HPDE6-E6E7 (cell line): ENCODE measurements at regions not wholly inside any gene's neighbourhood (a gene's known extent, or its start where the extent isn't known, plus 50 kb on each side); places are given as distances from the start of the nearest gene placed in this dataset.
"Not testable (repeated sequence)": the region's sequence is repeated elsewhere in the genome, so short reads cannot be mapped to it uniquely, and the experiment has no call there.

Experiments
- DNase-seq: peaks from one replicate; pipeline ENCODE4 v3.0.0; 2011; ENCODE audit warnings: missing footprints; ENCODE audit errors: extremely low spot score

DNA sequence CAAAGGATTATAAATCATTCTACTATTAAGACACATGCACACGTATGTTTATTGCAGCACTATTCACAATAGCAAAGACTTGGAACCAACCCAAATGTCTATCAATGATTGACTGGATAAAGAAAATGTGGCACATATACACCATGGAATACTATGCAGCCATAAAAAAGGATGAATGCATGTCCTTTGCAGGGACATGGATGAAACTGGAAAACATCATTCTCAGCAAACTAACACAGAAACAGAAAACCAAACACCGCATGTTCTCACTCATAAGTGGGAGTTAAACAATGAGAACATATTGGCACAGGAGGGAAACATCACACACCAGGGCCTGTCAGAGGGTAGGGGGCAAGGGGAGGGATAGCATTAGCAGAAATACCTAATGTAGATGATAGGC is 646.7 kb upstream of the ARRDC3 start:
- DNase-seq, result not testable (repeated sequence)

DNA sequence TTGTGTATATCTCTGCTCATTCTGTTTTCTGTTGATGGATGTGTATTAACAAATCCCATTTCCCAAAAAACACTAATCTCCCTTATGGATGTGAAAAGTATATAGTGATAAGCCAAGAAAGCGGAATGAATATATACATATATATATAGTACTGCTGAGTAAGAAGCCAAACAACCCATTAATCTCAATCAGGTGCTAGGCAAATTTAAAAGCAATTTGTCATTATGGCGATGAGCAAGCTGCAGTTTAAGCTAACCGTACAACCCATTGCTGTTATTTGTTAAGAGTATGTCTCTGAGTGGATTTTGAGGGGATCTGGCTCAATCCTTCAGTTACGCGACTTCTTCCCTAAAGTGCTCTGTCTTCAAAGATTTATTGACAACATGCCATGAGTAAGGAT is 640.4 kb upstream of the ARRDC3 start:
- DNase-seq, result no peak

DNA sequence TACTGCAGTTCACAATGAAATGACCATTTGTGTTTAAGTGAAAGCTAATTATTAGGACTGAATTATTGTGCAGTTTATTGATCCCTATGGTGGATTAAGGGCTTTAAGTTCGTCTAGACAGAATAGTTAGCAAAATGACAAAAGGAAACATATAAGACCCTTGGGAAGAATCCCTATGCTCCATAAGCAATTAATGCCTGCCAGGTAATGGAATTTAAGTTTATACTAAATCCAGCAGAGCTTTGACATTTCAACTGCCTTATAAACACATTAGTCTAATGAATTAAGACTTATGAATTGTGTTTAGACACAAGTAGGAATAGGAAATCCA is 640.0 kb upstream of the ARRDC3 start:
- DNase-seq, result no peak

DNA sequence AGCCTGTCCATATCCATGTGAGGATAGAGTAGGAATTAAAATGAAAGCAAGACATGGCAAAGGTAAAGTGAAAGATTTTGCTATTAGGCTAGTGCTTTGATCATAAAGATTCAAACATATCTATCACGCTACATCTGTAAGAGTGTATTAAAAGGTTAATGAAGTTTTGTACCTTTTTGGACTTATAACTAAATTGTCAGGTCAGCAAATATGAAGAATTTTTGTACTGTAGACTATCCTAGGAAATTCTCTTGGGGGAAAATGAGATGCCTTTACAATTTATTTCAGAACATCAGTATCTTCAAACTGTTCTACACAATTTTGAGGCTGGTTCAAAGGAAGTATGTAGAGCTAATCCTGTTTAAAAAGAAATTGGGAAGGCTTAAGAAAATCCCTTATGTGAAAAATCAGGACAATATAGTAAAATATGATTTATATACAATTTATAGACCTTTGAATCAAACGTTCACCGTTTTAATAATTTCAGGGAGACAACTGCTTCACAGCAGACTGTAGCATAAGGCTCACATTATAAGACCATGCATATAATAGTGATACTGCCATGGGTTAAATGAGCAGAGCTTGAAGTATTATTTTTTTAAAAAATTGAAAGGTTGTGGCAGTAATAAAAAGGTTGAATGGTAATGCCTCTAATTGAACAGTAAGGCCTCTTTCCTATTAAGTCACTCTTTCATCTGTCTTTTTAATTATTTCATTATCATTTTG is 639.5 kb upstream of the ARRDC3 start:
- DNase-seq, result no peak

DNA sequence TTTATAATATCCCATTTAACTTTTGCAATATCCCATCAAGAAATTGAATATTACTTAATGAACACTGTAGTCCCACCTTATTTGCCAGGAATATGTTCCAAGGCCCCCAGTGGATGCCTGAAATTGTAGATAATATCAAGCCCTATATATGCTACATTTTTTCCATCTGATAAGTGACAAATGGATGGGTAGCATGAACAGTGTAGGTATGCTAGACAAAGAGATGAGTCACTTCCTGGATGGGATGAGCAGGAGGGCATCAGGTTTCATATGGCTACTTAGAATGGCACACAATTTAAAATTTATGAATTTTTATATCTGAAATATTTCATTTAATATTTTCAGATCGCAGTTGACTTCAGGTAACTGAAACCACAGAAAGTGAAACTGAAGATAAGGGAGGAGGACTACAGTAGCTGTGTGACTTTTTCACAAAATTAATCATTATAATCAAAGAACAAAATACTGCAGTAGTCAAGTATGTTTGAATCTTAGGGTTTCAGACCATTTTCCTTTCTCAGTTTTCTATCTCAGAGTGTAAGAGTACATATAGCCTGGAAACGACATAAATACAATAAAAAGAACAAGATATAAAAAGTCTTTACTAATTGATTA is 636.4 kb upstream of the ARRDC3 start:
- DNase-seq, result peak; percentile 15

DNA sequence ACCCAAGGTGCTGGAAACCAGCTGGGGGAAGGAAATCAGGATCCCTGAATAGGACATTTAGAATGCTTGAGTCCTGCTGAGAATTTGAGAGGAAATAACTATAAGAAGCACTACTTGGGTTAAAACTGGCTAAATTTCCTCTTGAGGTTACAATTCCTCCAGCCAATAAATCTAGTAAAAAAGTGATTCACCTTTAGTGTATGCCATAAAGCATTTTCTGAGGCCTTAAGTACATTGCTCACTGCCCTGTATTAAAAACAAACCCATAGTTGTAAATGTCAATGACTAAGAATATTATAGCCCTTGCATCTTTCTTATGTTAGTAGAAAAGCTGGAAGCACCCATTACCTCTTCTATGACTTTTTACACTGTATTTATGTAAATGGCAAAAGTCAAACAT is 634.7 kb upstream of the ARRDC3 start:
- no peak for DNase-seq

DNA sequence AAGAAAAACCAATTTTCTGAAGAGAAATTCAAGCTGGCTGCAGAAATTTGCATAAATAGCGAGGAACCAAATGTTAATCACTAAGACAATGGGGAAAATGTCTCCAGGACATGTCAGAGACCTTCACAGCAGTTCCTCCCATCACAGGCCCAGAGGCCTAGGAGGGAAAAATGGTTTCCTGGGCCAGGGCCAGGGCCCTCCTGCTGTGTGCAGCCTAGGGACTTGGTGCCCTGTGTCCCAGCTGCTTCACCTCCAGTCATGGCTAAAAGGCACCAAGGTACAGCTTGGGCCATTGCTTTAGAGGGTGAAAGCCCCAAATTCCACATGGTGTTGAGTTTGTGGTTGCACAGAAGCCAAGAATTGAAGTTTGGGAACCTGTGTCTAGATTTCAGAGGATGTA is 628.7 kb upstream of the ARRDC3 start:
- not testable (repeated sequence) for DNase-seq

DNA sequence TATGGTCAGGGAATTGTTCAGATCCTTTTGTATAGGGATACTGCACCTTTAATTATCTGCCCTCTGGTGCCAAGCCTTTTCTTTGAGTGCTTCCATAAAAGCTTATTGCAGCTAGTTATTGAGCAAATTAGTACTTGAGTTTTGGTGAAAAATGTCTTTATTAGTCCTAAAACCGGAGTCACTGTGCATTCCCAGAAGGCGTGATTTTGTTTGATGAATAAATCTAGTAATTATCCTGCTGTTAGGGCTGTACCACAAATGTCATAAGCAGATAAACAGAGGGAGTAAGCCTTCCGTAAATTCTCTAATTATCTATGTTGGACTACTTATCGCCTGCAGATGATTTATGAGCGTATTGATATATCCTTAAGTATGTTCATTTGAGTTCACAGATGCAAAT is 620.7 kb upstream of the ARRDC3 start:
- DNase-seq, result no peak

DNA sequence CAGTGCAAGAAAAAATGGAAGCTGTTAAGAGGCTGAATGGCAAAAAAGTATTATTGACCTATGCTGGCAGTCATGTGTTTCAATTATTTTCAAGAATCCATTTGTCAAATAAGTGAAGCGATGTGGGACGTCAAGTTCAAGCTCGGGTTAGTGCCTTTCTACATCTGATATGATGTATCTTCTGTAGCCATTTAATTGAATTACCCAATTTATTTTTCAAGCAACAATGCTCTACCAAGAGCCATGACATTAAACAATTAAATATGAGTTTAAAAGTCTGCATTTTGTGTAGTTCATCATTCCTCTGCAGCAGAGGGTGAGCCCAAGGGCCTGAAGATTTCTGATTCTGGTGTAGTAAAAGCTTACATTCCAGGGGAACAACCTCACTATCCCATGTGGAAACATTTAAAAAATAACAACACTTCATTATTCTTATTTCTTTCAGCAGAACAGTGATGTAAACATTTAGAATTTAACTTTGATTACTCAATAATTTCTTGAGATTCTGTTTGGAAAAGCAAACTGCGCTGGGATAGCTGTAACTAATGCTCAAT is 619.7 kb upstream of the ARRDC3 start:
- no peak for DNase-seq

DNA sequence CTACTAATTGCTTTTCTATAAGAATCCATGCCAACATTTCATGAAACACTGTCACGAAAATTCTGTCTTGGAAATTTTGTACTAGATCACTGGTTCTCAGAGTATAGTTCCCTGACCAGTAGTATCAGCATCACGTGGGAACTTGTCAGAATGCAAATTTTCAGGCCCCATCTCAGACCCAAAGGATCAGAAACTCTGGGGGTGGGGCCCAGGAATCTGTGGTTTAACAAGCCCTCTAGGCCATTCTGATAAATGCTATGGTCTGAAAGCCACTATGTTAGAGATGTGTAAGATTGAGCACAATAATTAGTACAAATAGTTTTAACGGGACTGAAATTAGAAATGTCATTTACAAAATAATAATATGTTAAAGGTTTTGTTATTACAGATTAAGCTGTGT is 615.7 kb upstream of the ARRDC3 start:
- no peak for DNase-seq

DNA sequence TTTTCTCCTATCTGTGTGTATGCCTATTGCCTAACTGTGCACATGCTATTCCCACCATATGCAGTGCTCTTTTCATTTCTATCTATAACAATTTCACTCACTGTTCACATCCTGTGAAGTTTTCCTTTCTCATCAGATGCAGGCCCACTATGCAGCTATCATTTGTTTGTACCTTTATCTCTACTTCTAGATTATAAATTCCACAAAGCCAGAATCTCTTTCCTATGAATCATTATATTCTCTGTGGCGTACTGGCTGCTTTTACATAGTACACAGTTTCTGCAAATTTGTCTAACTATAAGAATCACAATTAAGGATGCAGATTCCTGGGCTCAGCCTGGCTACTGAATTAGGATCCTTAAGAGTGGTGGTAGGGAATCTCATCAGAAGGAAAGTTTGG is 600.8 kb upstream of the ARRDC3 start:
- no peak for DNase-seq

DNA sequence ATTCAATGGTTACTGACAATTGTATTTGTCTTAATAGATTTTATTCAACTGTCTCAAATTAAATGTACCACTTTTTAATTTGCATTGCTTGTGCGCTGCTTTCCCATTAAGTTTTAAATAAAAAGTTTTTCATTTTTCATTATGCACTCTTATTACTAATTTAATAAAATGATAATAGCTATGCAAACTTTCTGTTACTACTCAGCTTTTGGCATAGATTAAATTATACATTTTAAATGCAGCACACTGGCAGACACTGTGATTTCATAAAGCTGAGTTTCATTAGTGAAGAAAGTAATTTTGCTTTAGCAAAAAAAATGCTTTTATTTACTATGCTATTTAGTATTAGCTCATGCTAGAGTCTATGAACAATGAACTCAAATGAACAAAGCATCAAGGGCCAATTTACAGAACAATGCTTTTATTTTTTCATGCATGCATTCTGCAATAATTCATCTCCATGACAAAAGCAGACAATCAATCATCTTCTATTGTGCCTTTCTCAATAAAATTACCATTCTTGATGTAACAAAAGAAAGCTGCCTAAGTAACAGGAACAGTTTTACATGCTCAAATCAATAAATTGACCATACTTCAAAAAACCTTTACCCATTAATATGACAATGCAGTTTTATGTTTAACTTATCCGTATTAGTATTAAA is 595.2 kb upstream of the ARRDC3 start:
- DNase-seq, result no peak

DNA sequence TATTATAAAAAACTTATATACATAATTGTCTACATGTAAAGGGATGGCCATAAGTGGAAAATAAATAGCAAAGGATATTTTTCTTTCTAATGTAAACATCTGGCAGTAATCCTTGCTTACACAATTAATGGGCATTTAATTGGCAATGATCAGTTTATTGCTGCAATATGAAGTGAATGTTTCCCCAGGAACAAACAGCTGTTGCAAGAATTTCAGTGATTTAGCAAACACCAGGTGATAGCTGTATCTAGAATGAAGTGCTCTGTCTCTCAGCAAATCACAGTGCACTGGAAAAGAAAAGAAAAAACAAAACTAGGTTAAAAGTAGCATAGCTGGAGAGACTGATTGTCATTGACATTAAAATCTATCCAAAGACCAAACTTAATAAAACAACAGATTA is 594.5 kb upstream of the ARRDC3 start:
- DNase-seq, result no peak

DNA sequence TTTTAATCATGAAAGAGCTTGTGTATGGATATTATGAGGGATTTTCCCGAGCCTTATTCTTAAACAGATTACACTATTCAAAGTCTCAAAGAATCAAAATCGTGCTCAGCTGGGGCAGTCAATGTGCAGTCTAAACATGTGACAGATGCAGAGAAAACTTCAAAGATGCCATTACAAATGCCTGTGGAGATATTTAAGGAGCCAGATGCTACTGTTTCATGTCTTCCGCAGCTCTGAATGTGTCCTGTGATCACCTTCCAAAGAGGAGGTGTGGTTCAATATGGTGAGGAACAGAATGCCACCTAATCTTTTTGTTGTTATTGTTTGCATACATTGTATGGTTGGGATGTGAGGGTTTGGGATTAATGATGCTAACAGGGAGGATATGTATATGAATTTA is 593.3 kb upstream of the ARRDC3 start:
- no peak for DNase-seq

DNA sequence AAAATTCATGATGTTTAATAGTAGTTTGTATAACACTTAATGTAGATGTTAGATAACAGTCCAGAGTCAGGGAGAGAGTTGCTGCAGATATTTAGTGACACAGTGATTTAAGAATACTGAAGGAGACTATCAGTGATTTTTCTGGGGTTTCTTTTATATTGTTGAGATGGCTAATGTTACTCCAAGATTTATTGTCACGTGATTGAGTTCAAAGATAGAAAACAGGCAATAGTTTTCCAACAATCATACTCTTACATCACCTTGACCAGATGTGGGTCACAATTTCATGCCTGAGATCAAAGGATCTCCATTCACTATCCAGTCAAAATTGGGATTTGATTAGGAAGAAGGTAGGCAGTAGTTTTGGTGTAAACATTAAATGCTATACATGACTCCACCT is 580.0 kb upstream of the ARRDC3 start:
- no peak for DNase-seq

DNA sequence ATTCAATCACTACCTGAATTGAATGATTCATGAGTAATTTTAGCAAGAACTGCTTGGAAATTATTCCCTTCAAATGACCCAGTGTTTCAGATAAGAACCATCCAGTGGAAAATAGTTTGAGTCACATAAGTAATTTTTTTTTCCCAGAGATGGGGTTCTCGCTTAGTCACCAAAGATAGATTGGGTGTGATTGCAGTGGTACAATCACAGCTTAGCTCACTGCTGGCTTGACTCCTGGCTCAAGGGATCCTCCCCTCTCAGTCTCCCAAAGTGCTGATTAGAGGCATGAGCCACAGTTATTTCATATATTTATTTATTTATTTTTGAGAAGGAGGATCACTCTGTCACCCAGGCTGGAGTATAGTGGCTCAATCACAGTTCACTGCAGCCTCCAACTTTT is 574.5 kb upstream of the ARRDC3 start:
- no peak for DNase-seq

DNA sequence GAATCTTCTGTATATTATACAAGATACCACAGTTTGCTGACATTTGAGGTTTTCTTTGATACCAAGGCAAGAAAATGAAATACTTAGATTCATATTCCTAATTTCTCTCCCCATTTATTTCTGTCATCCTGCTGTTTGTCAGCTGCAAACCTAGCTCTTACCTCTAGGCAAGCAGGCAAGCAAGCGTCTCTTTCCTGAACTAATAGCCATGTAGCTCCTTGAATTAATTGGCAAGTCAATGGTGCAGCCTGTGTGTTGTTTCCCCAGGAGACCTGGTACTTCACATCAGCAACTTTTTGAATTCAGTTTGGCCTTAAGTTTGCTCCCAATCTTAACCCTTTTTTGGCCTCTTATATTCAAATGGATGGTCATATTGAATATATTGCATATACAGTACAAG is 573.6 kb upstream of the ARRDC3 start:
- DNase-seq, result no peak

DNA sequence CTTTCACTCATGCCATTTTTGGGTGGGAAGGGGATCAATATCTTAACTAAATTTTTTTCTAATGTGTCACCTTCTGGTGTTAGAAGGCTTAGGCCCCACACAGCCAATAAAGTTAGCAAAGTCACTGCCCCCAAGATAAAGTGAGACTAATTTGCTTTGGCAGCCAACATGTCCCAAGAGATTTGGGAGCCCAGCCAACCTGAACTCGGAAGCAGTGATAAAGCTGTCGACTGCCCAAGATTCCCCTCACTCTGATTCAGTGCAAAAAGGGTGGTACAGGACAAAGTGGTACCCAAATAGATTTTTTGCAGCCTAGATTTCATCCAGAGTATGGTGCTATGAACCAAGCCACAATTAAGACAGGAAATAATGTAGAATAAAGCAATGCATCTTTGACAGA is 572.5 kb upstream of the ARRDC3 start:
- no peak for DNase-seq

DNA sequence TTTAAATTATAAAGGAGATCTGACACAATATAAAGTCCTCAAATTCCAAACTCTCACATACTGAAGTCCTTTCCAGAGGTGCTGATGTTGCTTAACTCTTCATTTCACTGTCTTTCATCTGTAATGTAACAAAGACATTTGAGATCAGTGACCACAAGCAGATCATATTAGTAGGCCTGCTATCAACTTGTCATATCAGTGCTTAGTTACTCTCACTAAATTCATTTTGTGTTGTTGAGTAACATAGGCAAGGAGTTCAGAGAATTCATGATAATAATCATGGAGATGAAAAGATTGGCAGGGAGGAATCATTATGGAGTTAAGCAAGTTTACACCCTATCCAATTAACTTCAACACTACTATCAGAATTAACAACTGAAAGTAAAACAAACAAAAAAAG is 571.0 kb upstream of the ARRDC3 start:
- DNase-seq, result no peak

DNA sequence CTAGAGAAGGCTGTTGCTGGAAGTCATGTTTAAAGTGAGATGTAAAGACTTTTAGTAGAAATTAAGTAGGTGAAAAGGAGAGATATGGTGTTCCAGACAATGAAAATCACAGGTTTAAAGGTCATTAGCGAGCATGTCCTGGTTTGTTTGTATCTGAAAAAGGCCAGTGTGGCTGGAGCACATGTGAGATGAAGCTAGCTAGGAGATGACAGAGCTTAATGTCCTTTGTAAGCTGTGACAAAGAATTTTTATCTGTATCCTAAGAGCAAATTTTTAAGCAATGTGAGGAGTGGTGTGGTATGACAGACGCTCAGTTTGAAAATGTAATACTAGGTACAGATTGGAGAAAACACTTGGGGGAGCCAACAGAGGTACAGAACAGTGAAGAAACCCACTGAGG is 567.2 kb upstream of the ARRDC3 start:
- no peak for DNase-seq

DNA sequence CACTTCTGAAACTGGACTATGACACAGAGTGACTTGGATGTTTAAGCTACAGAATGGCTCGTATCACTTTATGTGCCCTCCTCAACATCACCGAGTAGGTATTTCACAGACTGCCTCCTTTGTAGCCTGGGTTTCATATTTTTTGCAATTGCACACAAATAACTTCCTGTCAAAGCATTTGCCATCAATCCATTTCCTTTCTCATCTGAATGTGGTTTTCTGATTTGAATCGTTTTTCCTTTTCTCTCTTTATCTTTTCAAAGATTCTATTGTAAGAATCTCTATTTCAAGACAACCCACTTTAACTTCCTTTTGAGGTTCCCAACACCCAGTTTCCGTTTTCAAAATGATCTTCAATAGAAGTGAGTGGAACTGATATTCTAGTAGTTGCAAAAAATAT is 563.8 kb upstream of the ARRDC3 start:
- no peak for DNase-seq

DNA sequence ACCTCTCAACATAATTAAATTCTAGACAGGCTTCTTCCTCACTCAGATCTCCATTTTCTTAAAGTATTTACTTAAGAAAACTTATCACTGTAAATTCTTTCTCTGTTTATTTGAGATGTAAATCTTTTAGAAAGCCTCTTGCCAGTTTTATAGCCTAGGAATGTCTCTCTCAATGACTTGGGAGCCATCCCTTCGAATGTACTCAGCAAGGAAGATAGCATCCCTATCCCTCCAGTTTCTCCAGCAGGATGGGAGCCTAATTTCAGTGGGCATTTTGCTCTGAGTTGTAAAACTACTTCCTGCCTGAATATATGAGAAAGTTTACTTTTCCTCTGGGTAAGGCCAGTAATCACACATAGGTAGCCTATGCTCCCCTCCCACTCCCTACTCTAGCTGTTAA is 558.5 kb upstream of the ARRDC3 start:
- DNase-seq, result no peak

DNA sequence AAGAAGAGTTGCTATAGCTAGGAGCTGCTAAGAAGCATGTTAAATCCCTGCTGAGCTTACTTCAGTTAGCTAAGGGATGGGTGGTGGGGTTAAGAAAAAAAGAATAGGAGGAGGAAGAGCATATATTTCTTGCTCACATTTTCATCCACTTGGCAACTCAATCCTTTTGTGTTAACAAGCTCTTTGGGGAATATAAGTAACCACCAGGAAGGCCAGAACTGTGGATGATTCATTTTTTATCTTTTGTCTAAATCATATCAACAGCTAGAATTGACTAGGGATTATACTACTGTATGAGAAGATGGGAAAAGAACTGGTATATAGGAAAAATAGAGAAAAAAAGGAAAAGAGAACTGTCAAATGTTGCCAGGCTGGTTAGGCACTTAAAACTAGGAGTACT is 555.3 kb upstream of the ARRDC3 start:
- no peak for DNase-seq
